Retinal pigment epithelial cell (primary cell): ENCODE measurements at regions not wholly inside any gene's neighbourhood (a gene's known extent, or its start where the extent isn't known, plus 50 kb on each side); places are given as distances from the start of the nearest gene placed in this dataset.

ENCODE experiments used
- DNase-seq: peaks from one replicate; pipeline ENCODE4 v3.0.0-alpha.2; 2010; ENCODE audit warnings: low read depth
- H3K4me3 ChIP-seq: 2 replicates; pipeline ENCODE4 v1.5.1; 2011; ENCODE audit warnings: mild to moderate bottlenecking, low read length, control low read depth, moderate library complexity
- TF ChIP-seq, protein P1 (sequence below): conservative IDR thresholded peaks from 2 replicates; pipeline ENCODE4 v1.5.1; 2011; ENCODE audit warnings: low read depth, low read length, control low read depth, inconsistent platforms

DNA sequence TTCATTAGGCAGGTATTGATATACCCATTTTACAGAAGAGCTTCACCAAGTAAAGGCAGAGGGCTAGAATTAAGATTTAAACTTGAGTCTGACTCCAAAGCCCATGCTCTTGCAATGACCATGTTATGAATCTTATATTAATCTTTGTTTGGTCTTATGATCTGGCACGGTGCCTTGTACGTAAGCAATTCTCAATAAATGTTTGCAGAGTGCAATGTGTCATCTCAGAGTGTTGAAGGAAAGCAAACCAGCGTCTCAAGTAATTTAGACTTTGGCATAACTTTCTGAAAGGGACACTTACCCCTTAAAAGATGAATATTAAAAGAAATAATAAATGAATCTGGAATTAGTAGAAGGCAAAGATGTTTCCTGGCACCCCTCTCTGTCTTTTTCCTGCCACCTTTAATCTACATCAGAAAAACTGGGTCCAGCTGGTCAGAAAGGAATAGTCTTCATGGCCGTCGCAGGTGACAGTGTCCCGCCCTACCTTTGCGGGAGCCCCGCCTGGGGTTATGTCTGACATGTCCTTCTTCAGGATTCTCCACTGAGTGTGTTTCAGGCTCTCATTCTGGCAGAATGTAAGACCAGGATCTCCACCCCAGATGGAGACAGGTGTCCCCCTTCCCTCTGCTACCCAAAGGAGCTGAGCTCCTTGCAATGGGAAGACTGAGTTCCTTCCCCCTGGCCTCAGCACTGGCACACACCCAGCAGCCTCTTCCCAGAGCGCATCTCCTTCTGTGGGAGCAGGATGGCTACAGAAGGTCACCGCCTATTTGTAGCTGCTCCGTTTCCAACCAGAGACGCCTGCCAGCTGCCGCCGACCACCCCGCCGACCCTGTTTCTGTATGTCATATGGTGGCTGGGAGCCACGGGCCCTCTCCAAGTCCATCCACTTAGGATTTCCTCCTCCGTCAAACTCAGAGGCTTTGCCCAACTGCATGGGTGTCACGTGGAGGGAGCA, 266.3 kb upstream of the ECI2 start:
- TF ChIP-seq, protein P1, sequence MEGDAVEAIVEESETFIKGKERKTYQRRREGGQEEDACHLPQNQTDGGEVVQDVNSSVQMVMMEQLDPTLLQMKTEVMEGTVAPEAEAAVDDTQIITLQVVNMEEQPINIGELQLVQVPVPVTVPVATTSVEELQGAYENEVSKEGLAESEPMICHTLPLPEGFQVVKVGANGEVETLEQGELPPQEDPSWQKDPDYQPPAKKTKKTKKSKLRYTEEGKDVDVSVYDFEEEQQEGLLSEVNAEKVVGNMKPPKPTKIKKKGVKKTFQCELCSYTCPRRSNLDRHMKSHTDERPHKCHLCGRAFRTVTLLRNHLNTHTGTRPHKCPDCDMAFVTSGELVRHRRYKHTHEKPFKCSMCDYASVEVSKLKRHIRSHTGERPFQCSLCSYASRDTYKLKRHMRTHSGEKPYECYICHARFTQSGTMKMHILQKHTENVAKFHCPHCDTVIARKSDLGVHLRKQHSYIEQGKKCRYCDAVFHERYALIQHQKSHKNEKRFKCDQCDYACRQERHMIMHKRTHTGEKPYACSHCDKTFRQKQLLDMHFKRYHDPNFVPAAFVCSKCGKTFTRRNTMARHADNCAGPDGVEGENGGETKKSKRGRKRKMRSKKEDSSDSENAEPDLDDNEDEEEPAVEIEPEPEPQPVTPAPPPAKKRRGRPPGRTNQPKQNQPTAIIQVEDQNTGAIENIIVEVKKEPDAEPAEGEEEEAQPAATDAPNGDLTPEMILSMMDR = no peak
- DNase-seq = peak; percentile 27
- no peak overlapping the region for H3K4me3 ChIP-seq

DNA sequence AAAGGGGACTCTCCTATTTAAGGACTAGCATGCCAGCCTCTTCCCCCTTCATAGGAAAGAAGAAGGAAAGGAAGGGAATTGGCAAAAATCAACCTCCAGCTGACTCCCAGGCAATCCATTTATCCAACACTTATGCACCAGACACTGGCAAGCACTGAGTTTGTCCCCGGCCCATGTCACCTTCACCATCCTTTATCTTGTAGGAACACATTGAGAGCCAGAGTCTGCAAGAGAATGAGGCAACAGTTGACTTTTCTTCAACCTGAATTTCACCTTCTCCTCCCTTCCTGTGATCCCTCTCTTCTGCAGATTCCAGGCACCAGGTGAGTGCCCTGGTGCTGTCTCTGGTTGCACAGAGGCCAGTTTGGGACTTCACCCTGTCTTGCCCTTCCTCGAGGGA, 264.3 kb upstream of the ECI2 start:
- TF ChIP-seq, protein P1 = no peak
- H3K4me3 ChIP-seq = no peak overlapping the region
- DNase-seq = no peak

DNA sequence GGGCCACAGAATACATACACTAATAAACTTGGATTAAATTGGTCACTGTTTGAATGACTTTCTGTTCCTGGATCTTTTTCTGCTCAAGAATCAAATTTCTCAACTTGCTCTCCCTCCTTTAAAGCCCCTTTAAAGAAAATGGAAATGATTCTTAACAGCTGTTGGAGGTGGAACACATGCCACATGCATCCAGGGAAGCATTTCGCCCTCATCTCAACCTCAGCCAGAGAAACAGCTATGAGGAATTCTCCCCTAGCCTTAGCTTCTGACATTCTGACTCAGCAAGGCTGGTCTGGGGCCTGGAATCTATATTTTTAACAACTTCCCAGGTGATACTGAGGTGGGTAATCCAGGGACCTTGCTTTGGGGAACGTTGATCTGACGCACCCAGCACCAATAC, 263.4 kb upstream of the ECI2 start:
- H3K4me3 ChIP-seq = no peak overlapping the region
- DNase-seq = no peak
- TF ChIP-seq, protein P1 = no peak

- DNase-seq = no peak
- TF ChIP-seq, protein P1 = no peak
- no peak overlapping the region for H3K4me3 ChIP-seq
Observed at GRCh38 chr6:4397307-4397706, 261.9 kb upstream of the ECI2 start.

DNA sequence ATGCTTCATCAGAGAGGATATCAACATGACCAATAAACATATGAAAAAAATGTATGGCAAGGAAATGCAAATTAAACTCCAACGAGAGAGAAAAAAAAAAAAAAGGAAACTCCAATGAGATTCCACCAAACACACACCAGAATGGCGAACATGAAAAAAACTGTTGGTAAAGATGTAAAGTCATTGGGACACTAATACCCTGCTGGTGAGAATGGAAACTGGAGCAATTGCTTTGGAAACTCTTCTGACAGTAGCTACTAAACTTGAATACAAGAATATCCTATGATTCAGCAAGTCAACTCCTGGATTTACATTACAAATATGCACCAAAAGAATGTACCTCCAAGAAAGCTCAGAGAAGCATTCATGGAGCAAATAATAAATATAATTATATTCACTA, 260.7 kb upstream of the ECI2 start:
- H3K4me3 ChIP-seq = no peak overlapping the region
- TF ChIP-seq, protein P1 = peak; percentile 11
- no peak for DNase-seq

- H3K4me3 ChIP-seq = no peak overlapping the region
- TF ChIP-seq, protein P1 = no peak
- no peak for DNase-seq
Observed at GRCh38 chr6:4395386-4395785, 260.0 kb upstream of the ECI2 start.

DNA sequence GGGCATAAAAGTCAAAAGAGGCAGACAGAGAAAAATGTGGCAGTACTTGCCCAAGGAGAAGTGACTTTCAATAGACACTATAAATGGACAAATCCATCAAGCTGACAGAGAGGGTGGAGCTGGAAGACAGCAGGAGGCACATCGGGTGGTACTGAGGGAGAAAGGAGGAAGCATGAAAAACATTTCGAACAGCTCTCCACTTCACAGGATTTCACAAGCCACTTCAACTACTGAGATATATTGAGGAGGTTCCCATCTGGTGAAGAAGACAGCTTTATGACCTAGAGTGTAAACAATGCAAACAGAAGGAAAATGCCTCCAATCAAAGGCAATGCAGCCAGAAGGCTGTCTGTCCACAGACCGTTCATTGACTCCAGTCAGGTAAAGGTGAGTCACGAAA, 259.4 kb upstream of the ECI2 start:
- H3K4me3 ChIP-seq = no peak overlapping the region
- TF ChIP-seq, protein P1 = no peak
- no peak for DNase-seq
